ENCODE measurements at regions not wholly inside any gene's neighbourhood (a gene's known extent, or its start where the extent isn't known, plus 50 kb on each side); places are given as distances from the start of the nearest gene placed in this dataset.

- TF ChIP-seq MTERF4 (CRISPR knock-in tag; IDR thresholded peaks at IDR 0.05): no peak
- no peak for TF ChIP-seq CHD2 (IDR thresholded peaks at IDR 0.05; ENCODE audit: low read depth, low read length)
These were observed 90.1 kb upstream of the RPL34 start (continued) for GRCh38 chr4:108529984-108530905.

- no peak overlapping the region for H3K9ac ChIP-seq (ENCODE audit: insufficient read depth, low read depth, low read length)
- no peak for ATAC-seq
- no peak overlapping the region for H2AFZ ChIP-seq (ENCODE audit: low read length)
- H3K4me1 ChIP-seq (ENCODE audit: insufficient read depth, low read length): no peaks in the 10 kb centered on the region
- DNase-seq (ENCODE audit: low spot score): no peak
- no peak for FAIRE-seq
- no peak overlapping the region for H3K4me3 ChIP-seq (replicated peaks in 1 of 3; ENCODE audit: insufficient read depth in 1 of 3, low read depth in 2 of 3, low read length in 3 of 3)
- BruUV-seq (replicated peaks): no TSS peak
- H3K27ac ChIP-seq (ENCODE audit: extremely low read length, insufficient read depth, low read length): no peak overlapping the region
- H3K36me3 ChIP-seq (replicated peaks in 1 of 2; ENCODE audit: control insufficient read depth in 1 of 2, insufficient read depth in 2 of 2, low read length in 2 of 2): no peaks in the 10 kb centered on the region
- TF ChIP-seq ZFP62 (CRISPR knock-in tag; IDR thresholded peaks at IDR 0.05) (no peak), ZNF382 (CRISPR knock-in tag; IDR thresholded peaks at IDR 0.05; ENCODE audit: borderline replicate concordance) (no peak), TOPORS (CRISPR knock-in tag; IDR thresholded peaks at IDR 0.05) (no peak), MXD3 (CRISPR knock-in tag; IDR thresholded peaks at IDR 0.05) (no peak), SRSF4 (IDR thresholded peaks at IDR 0.05; ENCODE audit: low read depth, low read length, poor library complexity, severe bottlenecking) (no peak), HDAC2 (CRISPR knock-in tag; IDR thresholded peaks at IDR 0.05) (no peak), FUBP1 (CRISPR knock-in tag; IDR thresholded peaks at IDR 0.05; ENCODE audit: borderline replicate concordance) (no peak), ZNF841 (CRISPR knock-in tag; IDR thresholded peaks at IDR 0.05; ENCODE audit: borderline replicate concordance) (no peak), ZFP37 (CRISPR knock-in tag; IDR thresholded peaks at IDR 0.05; ENCODE audit: borderline replicate concordance) (no peak), SRY (CRISPR knock-in tag; IDR thresholded peaks at IDR 0.05) (no peak), ONECUT2 (CRISPR knock-in tag; IDR thresholded peaks at IDR 0.05) (no peak), MED13 (CRISPR knock-in tag; IDR thresholded peaks at IDR 0.05) (no peak)
- no peaks in the 10 kb centered on the region for H4K20me1 ChIP-seq (ENCODE audit: insufficient read depth, low read length)
- in situ Hi-C loops (cut with HindIII; ENCODE audit: extremely low pct_ligation_motif_present, low pct_unique_long_range_greater_than_20kb) (no loop called here), intact Hi-C loops (cut with micrococcal nuclease; ENCODE audit: unreplicated experiment) (no loop called here)
- H3K79me2 ChIP-seq (ENCODE audit: insufficient read depth, low read length): no peaks in the 10 kb centered on the region
- no peaks in the 10 kb centered on the region for H3K9me3 ChIP-seq (ENCODE audit: low read length)
- POLR2A ChIA-PET: no interaction called here
- no peak overlapping the region for H3K4me2 ChIP-seq (ENCODE audit: low read depth, low read length)
- H3K27me3 ChIP-seq (ENCODE audit: control insufficient read depth in 1 of 2, insufficient read depth in 2 of 2, low read length in 2 of 2): no peaks in the 10 kb centered on the region; a peak in 1 of 5 replicates
- CTCF ChIA-PET (ENCODE audit: low intra/inter-chr PET ratio, low total read pairs): no interaction called here
- WGBS (ENCODE audit: low lambda C conversion rate): 0% methylated on average over 1 of the region's 1 CpG
These were observed 91.3 kb upstream of the RPL34 start for GRCh38 chr4:108529102-108529501.
